ENCODE measurements at regions not wholly inside any gene's neighbourhood (a gene's known extent, or its start where the extent isn't known, plus 50 kb on each side); places are given as distances from the start of the nearest gene placed in this dataset.
A peak's percentile ranks its signal among the peaks of the same experiment; 100 is the strongest.
"Not testable (repeated sequence)": the region's sequence is repeated elsewhere in the genome, so short reads cannot be mapped to it uniquely, and the experiment has no call there.

DNA sequence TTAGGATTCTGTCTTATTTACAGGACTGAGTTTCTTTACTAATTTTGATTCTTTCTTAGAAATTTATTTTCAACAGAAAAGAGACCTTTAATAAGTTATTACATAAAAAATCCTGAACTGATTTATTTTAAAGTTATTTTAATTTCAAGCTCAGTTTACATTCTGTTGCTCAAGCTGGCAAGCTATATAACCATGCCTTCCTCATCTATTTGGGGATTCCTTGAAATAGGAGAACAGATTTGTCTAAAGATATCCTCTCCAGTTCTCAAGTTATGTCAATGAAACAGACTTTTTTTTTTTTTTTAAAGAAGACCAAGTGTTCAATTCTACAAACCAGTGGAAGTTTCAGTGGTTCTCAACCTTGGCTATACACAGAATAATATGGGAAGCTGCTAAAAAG lies 103.3 kb upstream of the TRHDE start:
- DNase-seq, result no peak

DNA sequence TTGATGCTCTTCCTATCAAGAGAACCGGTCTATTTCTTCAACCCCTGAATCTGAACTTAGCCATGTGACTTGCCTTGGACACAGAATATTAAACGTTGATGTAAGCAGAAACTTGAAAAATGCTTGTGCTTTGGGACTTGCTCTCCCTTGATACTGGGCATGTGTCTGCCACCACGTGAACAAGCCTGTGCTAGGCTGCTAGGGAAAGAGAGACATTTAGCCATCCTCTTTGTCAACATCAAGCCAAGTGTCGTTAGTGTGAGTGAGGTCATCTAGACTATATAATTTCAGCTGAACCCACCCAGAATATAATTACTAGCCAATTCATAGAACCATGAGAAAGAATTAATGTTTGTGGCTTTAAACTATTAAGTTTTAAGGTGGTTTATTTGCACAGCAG lies 98.2 kb upstream of the TRHDE start:
- no peak for DNase-seq

DNA sequence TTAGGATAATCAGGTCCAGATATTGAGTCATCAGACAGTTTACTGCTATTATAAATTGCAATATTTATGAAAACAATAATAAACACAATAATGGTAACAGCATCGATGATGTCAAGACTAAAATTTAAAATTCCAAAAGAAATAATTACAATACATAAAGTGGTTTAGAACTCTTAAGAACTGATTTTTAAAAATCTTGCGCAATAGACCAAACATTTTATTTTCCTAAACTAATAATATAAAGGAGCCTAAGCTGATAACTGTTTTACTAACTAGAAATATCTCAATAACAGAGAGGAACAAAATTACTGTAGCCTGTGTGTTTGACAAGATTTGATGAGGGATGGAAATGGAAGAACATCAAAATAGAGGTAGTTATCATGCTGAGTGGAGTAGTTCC lies 93.9 kb upstream of the TRHDE start:
- DNase-seq, result no peak

DNA sequence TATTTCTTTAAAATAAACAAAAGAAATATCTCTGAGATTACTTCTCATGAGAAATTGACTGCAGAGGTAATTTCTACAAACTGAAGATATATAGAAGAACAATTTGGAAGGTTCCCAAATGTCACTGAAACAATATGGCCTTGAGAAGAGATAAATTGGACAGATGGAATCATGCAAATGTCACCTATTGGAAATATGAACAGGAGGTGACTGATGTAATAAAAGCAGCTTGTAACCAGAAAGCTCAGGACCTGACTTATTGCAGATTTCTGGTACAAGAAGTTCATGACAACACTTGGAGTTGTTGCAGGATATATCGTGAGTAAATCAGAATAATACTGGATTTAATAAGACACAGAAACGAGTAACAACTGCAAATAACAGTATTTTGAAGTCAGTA lies 93.3 kb upstream of the TRHDE start:
- no peak for DNase-seq

DNA sequence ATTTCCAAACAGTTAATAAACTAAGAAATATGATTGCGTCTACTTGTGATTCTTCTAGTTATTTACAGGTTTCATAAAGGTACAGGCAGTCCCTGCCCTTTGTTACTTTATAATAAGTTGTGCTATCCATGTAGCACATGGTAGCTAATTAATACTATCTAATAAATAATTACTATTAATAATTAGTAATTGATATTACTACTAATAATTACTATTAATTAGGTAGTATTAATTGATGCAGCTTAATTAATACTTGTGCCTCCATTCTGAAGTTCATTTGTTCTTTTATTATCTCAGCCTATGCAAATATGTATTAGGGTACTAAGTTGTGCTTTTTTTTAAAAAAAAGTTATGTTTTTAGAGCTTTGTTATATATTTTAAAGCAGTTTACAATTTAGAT lies 92.3 kb upstream of the TRHDE start:
- DNase-seq, result no peak

DNA sequence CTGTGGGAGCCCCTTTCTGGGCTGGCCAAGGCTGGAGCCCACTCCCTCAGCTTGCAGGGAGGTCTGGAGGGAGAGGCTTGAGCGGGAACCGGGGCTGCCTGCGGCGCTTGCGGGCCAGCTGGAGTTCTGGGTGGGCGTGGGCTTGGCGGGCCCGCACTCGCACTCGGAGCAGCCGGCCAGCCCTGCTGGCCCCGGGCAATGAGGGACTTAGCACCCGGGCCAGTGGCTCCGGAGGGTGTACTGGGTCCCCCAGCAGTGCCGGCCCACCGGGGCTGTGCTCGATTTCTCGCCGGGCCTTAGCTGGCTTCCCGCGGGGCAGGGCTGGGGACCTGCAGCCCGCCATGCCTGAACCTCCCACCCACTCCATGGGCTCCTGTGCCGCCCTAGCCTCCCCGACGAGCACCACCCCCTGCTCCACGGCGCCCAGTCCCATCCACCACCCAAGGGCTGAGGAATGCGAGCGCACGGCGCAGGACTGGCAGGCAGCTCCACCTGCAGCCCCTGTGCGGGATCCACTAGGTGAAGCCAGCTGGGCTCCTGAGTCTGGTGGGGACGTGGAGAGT lies 87.1 kb upstream of the TRHDE start:
- not testable (repeated sequence) for DNase-seq

DNA sequence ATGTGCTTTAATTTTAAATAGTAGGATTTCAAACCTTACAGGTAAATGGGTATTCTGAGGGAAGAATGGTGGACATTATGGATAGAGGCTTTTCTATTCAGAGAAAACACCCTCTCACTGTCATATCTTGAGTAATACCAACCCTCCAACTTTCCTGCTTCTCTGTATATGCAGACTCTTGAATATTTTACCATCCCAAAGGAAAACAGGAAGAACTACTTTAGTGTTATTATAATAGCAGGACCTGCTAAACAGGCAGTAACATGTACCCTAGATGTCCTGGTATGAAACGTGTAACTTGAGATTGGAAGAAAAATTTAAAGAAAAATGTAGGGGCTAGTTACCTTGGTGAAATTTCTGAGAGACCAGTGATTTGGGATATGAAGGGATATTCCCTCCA lies 82.9 kb upstream of the TRHDE start:
- DNase-seq, result no peak

DNA sequence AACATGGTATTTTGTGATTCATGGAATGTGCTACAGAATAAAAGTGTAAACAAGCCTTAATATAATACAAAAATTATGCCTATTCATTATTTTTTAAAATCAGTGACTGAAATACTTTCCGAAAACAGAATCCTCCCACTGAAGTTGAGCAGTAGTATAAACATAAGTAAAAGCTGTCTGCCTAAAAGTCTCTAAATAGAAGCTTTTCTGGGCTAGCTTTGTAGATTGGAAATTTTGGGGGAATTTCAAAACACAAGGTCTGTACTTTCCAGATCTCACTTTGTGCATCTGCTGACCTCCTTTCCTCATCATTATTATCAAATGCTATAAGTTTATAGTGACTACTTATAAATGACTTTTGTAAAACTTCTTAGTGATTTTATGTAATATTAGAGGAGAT lies 80.4 kb upstream of the TRHDE start:
- DNase-seq, result no peak

DNA sequence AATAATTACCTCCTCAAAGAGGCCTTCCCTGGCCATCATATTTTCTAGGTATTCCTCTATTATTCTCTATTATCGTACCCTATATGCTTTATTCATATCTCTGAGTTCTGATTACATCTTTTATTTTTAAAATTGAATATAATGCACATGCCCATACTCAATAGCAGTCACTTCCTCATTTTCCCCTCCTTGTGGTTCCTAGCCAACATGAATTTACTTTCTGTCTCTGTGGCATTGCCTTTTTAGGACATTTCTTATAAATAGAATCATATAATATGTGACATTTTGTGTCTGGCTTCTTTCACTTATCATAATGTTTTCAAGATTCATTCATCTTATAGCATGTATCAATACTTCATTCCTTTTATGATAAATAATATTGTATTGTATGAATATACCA lies 74.4 kb upstream of the TRHDE start:
- no peak for DNase-seq

DNA sequence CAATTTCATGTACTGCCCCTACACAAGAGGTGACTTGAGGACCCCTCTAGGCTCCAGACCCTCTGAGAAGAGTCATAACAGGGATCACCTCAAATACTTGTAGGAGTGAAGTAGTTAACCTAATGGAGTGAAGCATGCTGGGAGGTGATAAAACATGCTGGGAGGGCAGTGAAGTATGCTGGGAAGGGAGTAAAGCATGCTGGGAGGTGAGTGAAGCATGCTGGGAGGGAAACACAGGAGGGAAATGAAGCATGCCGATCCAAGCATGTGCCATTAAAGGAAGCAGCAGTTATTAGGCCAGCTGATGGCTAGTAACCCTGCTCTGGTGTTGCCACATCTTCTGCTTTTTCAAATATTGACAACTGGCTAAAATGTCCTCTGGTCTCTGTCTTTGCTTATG lies 70.7 kb upstream of the TRHDE start:
- DNase-seq, result no peak

DNA sequence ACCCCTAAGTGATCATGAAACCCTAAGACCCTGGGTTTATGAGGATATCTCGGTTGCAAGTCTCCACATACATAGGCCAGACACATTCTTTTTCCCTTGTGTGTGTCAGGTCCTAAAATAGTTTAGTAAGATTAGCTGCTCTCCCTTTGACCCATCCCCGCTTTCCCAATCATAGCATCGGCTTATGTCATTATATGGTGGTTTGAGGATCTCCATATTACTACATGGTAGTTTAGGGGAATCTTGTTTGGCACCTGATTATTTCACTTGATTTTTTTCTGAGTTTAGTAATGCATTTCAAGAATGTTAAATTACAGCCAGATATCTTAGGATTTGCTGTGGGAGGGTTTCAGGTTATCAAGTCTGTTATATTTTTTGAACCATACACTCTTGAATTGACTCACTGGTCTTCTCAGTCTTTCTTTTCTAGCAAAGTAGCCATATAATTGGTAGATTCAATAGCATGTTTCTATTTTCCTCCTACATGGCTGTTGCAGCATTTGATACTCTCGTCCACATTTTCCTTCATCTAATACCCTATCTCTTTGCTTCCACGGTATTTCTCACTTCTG lies 68.3 kb upstream of the TRHDE start:
- no peak for DNase-seq

DNA sequence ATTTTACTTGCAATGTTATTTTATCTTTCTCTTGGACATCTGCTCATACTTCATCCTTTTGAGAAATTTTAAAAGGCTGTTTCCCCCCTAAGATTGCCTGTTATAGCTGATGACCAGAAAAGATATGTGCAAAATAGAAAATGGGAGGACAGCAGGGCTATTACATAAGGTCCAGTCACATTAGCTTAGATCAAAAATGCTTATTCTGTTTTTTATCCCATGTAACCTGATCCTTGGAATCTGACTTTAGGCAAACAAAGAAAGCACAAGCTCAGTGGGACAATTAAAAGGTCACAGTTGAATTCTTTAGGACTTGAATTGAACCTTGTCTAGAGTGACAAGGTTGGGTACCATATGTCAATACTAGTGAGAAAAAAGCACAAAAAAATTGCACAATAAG lies 65.1 kb upstream of the TRHDE start:
- DNase-seq, result peak; percentile 40 to 47

DNA sequence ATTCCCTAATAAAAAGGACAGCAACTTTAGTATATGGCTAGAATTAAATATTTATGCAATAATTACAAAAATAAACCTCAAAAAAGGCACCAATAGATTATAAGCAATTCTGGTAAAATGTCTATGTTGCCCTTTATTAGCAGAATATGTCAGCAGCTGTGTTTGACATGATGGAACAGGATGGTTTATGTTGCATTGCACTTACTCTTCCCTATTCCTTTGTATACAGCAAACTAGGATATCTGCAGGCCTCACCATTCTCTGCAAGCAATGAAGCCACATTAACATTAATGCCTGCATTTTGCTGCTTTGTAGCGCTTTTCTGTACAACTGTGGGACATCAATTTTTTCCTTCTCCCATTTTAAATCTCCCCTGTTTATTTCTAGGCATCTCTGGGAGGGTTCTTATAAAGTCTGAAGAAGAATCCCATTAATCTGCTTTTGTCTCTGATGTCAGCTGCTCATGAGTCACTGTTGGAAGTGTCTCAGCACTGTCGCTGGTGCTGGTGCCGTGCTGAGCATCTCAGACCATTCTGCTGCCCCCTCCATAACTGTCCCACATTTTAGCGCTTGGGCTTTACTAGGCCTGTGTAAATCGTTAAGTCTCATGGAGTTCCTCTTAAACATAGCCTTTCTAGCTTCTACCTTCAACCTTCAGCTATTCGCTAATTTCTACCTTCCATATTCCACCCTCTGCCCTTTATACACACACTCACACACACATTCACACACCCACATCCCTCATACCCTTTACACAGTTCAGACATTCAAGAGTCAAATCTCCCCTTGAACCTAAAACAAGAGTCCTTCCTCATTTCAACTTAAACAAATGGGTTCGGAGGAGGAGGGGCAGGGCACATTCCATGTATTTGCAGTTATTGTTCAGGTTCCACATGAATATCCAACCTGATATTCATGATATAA lies 64.4 kb upstream of the TRHDE start:
- DNase-seq, result peak; percentile 12 to 42

DNA sequence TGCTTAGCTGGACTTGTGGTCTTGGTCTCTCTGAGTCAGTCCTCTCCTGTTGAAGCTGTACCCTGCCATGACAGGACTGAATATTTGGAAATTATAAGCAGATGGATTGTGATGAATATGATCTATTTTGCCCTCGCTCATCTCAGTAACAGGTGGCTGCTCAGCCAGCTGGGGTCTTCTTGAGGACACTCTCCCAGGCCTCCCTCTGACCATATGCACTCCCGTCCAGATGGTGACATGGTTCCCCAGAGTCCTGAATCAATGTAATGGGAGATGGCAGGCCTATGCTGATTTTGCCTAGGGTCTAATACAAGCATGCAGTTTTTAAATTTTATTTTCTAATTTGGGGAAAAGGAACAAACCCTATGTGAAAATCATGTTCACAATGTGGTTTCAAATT lies 63.1 kb upstream of the TRHDE start:
- no peak for DNase-seq

DNA sequence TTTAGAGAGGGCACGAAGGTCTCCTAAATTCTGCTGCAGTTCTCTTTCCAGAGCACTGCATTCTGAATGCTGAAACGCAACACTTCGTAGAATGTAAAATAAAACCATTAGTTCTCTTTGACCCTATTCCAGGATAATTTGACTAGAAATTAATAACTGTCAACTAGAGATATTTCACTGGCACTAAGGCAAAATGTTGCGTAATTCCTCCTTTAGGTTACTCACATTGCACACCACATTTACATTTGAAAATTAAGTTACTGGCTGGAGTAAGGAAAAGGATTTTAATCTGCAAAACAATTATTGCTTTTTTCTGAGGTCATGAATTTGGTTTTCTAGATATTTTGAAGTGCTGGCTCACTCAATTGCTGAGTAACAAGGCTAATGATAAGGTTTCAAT lies 58.0 kb upstream of the TRHDE start:
- no peak for DNase-seq

DNA sequence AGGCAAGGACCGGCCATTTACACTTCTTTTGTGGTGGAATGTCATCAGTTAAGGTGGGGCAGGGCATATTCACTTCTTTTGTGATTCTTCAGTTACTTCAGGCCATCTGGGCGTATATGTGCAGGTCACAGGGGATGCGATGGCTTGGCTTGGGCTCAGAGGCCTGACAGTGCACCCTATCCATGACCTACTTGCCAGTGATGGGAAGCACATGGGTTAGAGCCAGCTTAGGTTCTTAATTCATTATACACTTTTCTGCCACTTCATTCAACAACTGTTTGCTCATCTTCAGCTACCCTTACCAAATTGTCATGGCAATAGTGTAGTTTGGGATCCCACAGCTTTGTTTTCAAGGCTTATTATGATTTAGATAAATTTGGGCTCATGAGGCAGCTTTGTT lies 56.9 kb upstream of the TRHDE start:
- not testable (repeated sequence) for DNase-seq

DNA sequence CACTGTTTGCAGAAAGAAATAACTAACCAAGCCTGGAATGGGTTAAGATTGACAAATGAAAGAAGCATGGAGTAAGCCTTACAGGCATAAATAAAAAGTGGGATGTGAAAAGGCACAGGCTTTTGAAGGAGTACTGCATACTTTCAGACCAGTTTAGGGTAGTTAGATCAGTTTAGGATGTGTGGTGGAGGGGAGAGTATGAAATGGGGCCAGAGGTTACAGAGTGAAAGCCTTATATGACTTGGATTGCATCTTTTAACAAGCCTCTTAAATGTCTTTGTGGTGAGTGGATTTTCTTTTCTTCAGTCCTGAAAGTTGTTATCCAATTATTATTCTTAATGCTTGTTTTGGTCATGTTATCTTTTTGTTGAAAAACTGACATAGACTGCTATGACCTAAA lies 52.2 kb upstream of the TRHDE start:
- DNase-seq, result no peak
